IMR-90 (cell line): ENCODE measurements at regions not wholly inside any gene's neighbourhood (a gene's known extent, or its start where the extent isn't known, plus 50 kb on each side); places are given as distances from the start of the nearest gene placed in this dataset.

Experiments used
- ATAC-seq: fragments of 200-7000 bp; cut with Tn5 transposase; 2 replicates; pipeline ENCODE4 v1.9.1; 2020; ENCODE audit warnings: low read depth, mild to moderate bottlenecking, moderate library complexity
- BruUV-seq: library from RNA; stranded (reverse); fragments of 400-500 nt; replicated peaks from 2 replicates; lab custom pipeline; 2021; lab: Mats Ljungman, UMichigan
- CTCF ChIA-PET: fragments of 300-600 bp; formaldehyde crosslinking; extraction: SDS; loops from one replicate; lab custom pipeline; 2021; ENCODE audit warnings: antibody characterized with exemption; lab: Yijun Ruan, JAX
- POLR2A ChIA-PET: fragments of 300-600 bp; sonication (Branson Sonifier 250); formaldehyde crosslinking; loops from one replicate; lab custom pipeline; 2022; ENCODE audit warnings: antibody characterized with exemption; ENCODE audit not compliant: unreplicated experiment; lab: Charles Lee
- DNase-seq: peaks from one replicate; pipeline ENCODE4 v3.0.0; 2013
- H2AFZ ChIP-seq: replicated peaks from 2 replicates; pipeline ENCODE3; 2013; ENCODE audit warnings: low read length, mild to moderate bottlenecking; ENCODE audit not compliant: poor library complexity
- H2AK5ac ChIP-seq: 2 replicates; pipeline ENCODE4 v1.6.1; 2013; ENCODE audit warnings: low read depth, low read length, inconsistent platforms
- H2AK9ac ChIP-seq: replicated peaks from 2 replicates; pipeline ENCODE3; 2013; ENCODE audit warnings: mild to moderate bottlenecking, low read depth, low read length, moderate library complexity; ENCODE audit not compliant: poor library complexity
- H2BK120ac ChIP-seq: 2 replicates; pipeline ENCODE4 v1.6.1; 2013; ENCODE audit warnings: low read depth, low read length, inconsistent platforms
- H2BK15ac ChIP-seq: 3 replicates; pipeline ENCODE4 v1.6.1; 2013; ENCODE audit warnings: low read depth, low read length, inconsistent platforms
- H2BK20ac ChIP-seq: 2 replicates; pipeline ENCODE4 v1.6.1; 2013; ENCODE audit warnings: low read depth, mild to moderate bottlenecking, inconsistent platforms, low read length, moderate library complexity
- H2BK5ac ChIP-seq: 2 replicates; pipeline ENCODE4 v1.6.1; 2013; ENCODE audit warnings: mild to moderate bottlenecking, low read depth, low read length, inconsistent platforms; ENCODE audit not compliant: poor library complexity, severe bottlenecking
- H3K14ac ChIP-seq: replicated peaks from 2 replicates; pipeline ENCODE4 v1.6.1; 2013; ENCODE audit warnings: low read depth, low read length, inconsistent platforms
- H3K18ac ChIP-seq: 2 replicates; pipeline ENCODE4 v1.6.1; 2013; ENCODE audit warnings: low read depth, low read length, control low read depth
- H3K23ac ChIP-seq: 2 replicates; pipeline ENCODE4 v1.6.1; 2013; ENCODE audit warnings: low read depth, low read length, inconsistent platforms
- H3K27ac ChIP-seq: 2 replicates; pipeline ENCODE4 v1.5.1; 2013; ENCODE audit warnings: mild to moderate bottlenecking, control low read depth, low read length; ENCODE audit not compliant: insufficient read depth
- H3K27me3 ChIP-seq: 2 replicates; pipeline ENCODE4 v1.6.1; 2013; ENCODE audit warnings: low read length; ENCODE audit not compliant: control insufficient read depth, insufficient read depth
- H3K36me3 ChIP-seq: 2 replicates; pipeline ENCODE4 v1.6.1; 2013; ENCODE audit warnings: low read length, mixed read lengths; ENCODE audit not compliant: control insufficient read depth, insufficient read depth
- H3K4ac ChIP-seq: 2 replicates; pipeline ENCODE4 v1.6.1; 2013; ENCODE audit warnings: low read depth, low read length, inconsistent platforms
- H3K4me1 ChIP-seq: 2 replicates; pipeline ENCODE4 v1.6.1; 2013; ENCODE audit warnings: low read length, mixed read lengths; ENCODE audit not compliant: control insufficient read depth, insufficient read depth
- H3K4me2 ChIP-seq: 2 replicates; pipeline ENCODE4 v1.6.1; 2013; ENCODE audit warnings: low read depth, mild to moderate bottlenecking, control low read depth, low read length, moderate library complexity
- H3K4me3 ChIP-seq: 2 replicates; pipeline ENCODE4 v1.5.1; 2013; ENCODE audit warnings: low read depth, mild to moderate bottlenecking, control low read depth, low read length, moderate library complexity; ENCODE audit not compliant: insufficient read depth
- H3K56ac ChIP-seq: 2 replicates; pipeline ENCODE4 v1.6.1; 2013; ENCODE audit warnings: low read length, inconsistent platforms; ENCODE audit not compliant: insufficient read depth; ENCODE audit errors: extremely low read depth
- H3K79me1 ChIP-seq, 2 experiments: 2 replicates each; pipeline ENCODE4 v1.6.1; 2013; ENCODE audit warnings: low read length in 2 of 2, inconsistent platforms in 1 of 2, low read depth in 1 of 2
- H3K9ac ChIP-seq: 2 replicates; pipeline ENCODE4 v1.6.1; 2013; ENCODE audit warnings: low read depth, low read length, control low read depth
- H3K9me1 ChIP-seq: 2 replicates; pipeline ENCODE4 v1.6.1; 2013; ENCODE audit warnings: low read length, inconsistent platforms; ENCODE audit not compliant: insufficient read depth
- H3K9me3 ChIP-seq: 2 replicates; pipeline ENCODE4 v1.6.1; 2013; ENCODE audit warnings: low read length; ENCODE audit not compliant: control insufficient read depth, insufficient read depth
- H4K20me1 ChIP-seq: 2 replicates; pipeline ENCODE4 v1.6.1; 2013; ENCODE audit warnings: low read length, inconsistent platforms; ENCODE audit not compliant: insufficient read depth
- H4K5ac ChIP-seq: 2 replicates; pipeline ENCODE4 v1.6.1; 2013; ENCODE audit warnings: mild to moderate bottlenecking, low read depth, low read length, control low read depth
- H4K8ac ChIP-seq, 2 experiments: 2 replicates each; pipeline ENCODE4 v1.6.1; 2013; ENCODE audit warnings: low read depth in 2 of 2, low read length in 2 of 2, control low read depth in 1 of 2, inconsistent platforms in 1 of 2
- H4K91ac ChIP-seq: 2 replicates; pipeline ENCODE4 v1.6.1; 2013; ENCODE audit warnings: low read depth, low read length, inconsistent platforms; ENCODE audit not compliant: insufficient read depth
- RFX5 ChIP-seq: IDR thresholded peaks from 2 replicates; pipeline ENCODE4 v1.8.0; 2012; ENCODE audit warnings: low read depth, mild to moderate bottlenecking, low read length, moderate library complexity
- WGBS, 2 experiments: methylation state at CpG; one replicate each; pipeline versions ENCODE4 v1.1.5 to v1.1.7; 2013; ENCODE audit warnings: missing lambda C conversion rate in 2 of 2; ENCODE audit not compliant: insufficient read length in 1 of 2; ENCODE audit errors: extremely low coverage in 2 of 2; 5-methylcytosine and 5-hydroxymethylcytosine counted together
- dilution Hi-C: fragments of 300-500 bp; cut with HindIII; formaldehyde crosslinking; loops from one replicate; pipeline ENCODE4 v1.14.3; 2018; ENCODE audit warnings: low sequenced_read_pairs; ENCODE audit not compliant: unreplicated experiment
- in situ Hi-C: fragments of 300-500 bp; cut with MboI; formaldehyde crosslinking; loops from 3 replicates; pipeline ENCODE4 v1.14.3; 2019; ENCODE audit warnings: low sequenced_read_pairs, inconsistent platforms, mixed read lengths
- intact Hi-C: fragments of 100-400 bp; cut with micrococcal nuclease; formaldehyde crosslinking; loops from 2 replicates; pipeline ENCODE4 v1.10.0; 2022

- no peak overlapping the region for H3K56ac ChIP-seq
- in situ Hi-C loops (no loop called here), intact Hi-C loops (no loop called here), dilution Hi-C loops (no loop called here)
- no peaks in the 10 kb centered on the region for H3K27me3 ChIP-seq
- H2BK15ac ChIP-seq: no peak overlapping the region
- H4K5ac ChIP-seq: no peak overlapping the region
- H3K14ac ChIP-seq: no peak overlapping the region
- no peak overlapping the region for H2BK5ac ChIP-seq
- no peaks in the 10 kb centered on the region for H3K36me3 ChIP-seq
- H2AK9ac ChIP-seq: no peak overlapping the region
- DNase-seq: no peak
- TF ChIP-seq RFX5: no peak
- no peaks in the 10 kb centered on the region for H3K9me1 ChIP-seq
- H3K4me3 ChIP-seq: no peak overlapping the region
- H4K20me1 ChIP-seq: no peaks in the 10 kb centered on the region
- H3K9me3 ChIP-seq: peaks cover 7% of the 10 kb centered on the region
- BruUV-seq: no TSS peak
- no peak overlapping the region for H3K4me2 ChIP-seq
- ChIA-PET CTCF (no interaction called here), POLR2A (no interaction called here)
- no peak overlapping the region for H3K9ac ChIP-seq
- WGBS, 2 experiments: no CpG with 5 or more reads among the region's 6 CpGs
- H4K8ac ChIP-seq: no peak overlapping the region
- no peak overlapping the region for H2AK5ac ChIP-seq
- no peak overlapping the region for H3K4ac ChIP-seq
- H4K91ac ChIP-seq: no peak overlapping the region
- no peak overlapping the region for H3K27ac ChIP-seq
- no peak overlapping the region for H3K23ac ChIP-seq
- H3K79me1 ChIP-seq: no peaks in the 10 kb centered on the region
- H2AFZ ChIP-seq: no peak overlapping the region
- no peak overlapping the region for H2BK120ac ChIP-seq
- H3K4me1 ChIP-seq: no peaks in the 10 kb centered on the region
- H2BK20ac ChIP-seq: no peak overlapping the region
- ATAC-seq: no peak
- H3K18ac ChIP-seq: no peak overlapping the region
Measured at GRCh38 chr2:83602753-83603152, 856.3 kb downstream of the SUCLG1 start.
